B cell (primary cell): ENCODE measurements at regions not wholly inside any gene's neighbourhood (a gene's known extent, or its start where the extent isn't known, plus 50 kb on each side); places are given as distances from the start of the nearest gene placed in this dataset.

Source experiments
- ATAC-seq: fragments of 200-7000 bp; cut with Tn5 transposase; one replicate; pipeline ENCODE4 v1.10.0; 2021; ENCODE audit warnings: low read depth, mild to moderate bottlenecking, moderate number of reproducible peaks, moderate library complexity
- CTCF ChIA-PET: fragments of 350-600 bp; sonication (Branson Sonifier 250); formaldehyde crosslinking; loops from one replicate; lab custom pipeline; 2021; ENCODE audit warnings: antibody characterized with exemption, inconsistent platforms; lab: Charles Lee
- POLR2A ChIA-PET: fragments of 350-600 bp; sonication (Branson Sonifier 250); formaldehyde crosslinking; loops from one replicate; lab custom pipeline; 2021; ENCODE audit warnings: antibody characterized with exemption; lab: Charles Lee
- DNase-seq: peaks from one replicate; pipeline ENCODE4 v3.0.0; 2013
- H2AFZ ChIP-seq: 2 replicates; pipeline ENCODE4 v1.6.1; 2012; ENCODE audit warnings: mild to moderate bottlenecking, low read depth, low read length; ENCODE audit not compliant: insufficient read depth, poor library complexity, severe bottlenecking
- H3K27ac ChIP-seq, 2 donors: 1 replicate in 1 of 2; 2 replicates in 1 of 2; pipeline ENCODE4 v1.5.1; 2012 to 2013; ENCODE audit warnings: low read length in 2 of 2, mild to moderate bottlenecking in 2 of 2, moderate library complexity in 1 of 2
- H3K27me3 ChIP-seq, 4 experiments: fragments of 200-600 bp in 1 of 4; sonication (generic) in 1 of 4; replicated peaks in 1 of 4; 1 replicate in 2 of 4; 2 replicates in 2 of 4; pipeline versions ENCODE4 v1.6.1 to v1.7.0; 2013 to 2016; ENCODE audit warnings: low read length in 3 of 4, mild to moderate bottlenecking in 2 of 4, mixed read lengths in 1 of 4, moderate library complexity in 1 of 4; ENCODE audit not compliant: insufficient read depth in 4 of 4, control insufficient read depth in 3 of 4; ENCODE audit errors: control extremely low read depth in 1 of 4
- H3K36me3 ChIP-seq, 2 experiments: replicated peaks in 1 of 2; 1 replicate in 1 of 2; 2 replicates in 1 of 2; pipeline versions ENCODE4 v1.6.1 to v1.7.1; 2013; ENCODE audit warnings: low read length in 1 of 2; ENCODE audit not compliant: insufficient read depth in 2 of 2, control insufficient read depth in 1 of 2; ENCODE audit errors: control extremely low read depth in 1 of 2, extremely low read depth in 1 of 2
- H3K4me1 ChIP-seq, 2 donors: fragments of 200-600 bp in 1 of 2; sonication (generic) in 1 of 2; 1 replicate in 1 of 2; 2 replicates in 1 of 2; pipeline versions ENCODE4 v1.5.1 to v1.6.1; 2013 to 2017; ENCODE audit warnings: low read length in 2 of 2; ENCODE audit not compliant: control insufficient read depth in 2 of 2, insufficient read depth in 2 of 2
- H3K4me2 ChIP-seq: replicated peaks from 2 replicates; pipeline ENCODE3; 2012; ENCODE audit warnings: mild to moderate bottlenecking, low read depth, low read length; ENCODE audit not compliant: poor library complexity, severe bottlenecking
- H3K4me3 ChIP-seq, 5 experiments: fragments of 200-600 bp in 1 of 5; sonication (generic) in 1 of 5; 1 replicate in 3 of 5; 2 replicates in 2 of 5; pipeline versions ENCODE4 v1.5.1 to v1.7.0; 2011 to 2016; ENCODE audit warnings: low read length in 4 of 5, mild to moderate bottlenecking in 4 of 5, low read depth in 2 of 5, control low read depth in 1 of 5, moderate library complexity in 1 of 5; ENCODE audit not compliant: insufficient read depth in 1 of 5; ENCODE audit errors: control extremely low read depth in 1 of 5, extremely low read depth in 1 of 5
- H3K79me2 ChIP-seq: fragments of 200-600 bp; sonication (generic); one replicate; pipeline ENCODE4 v1.6.0; 2016; ENCODE audit warnings: low read length; ENCODE audit not compliant: control insufficient read depth, insufficient read depth
- H3K9ac ChIP-seq: fragments of 200-600 bp; sonication (generic); 2 replicates; pipeline ENCODE4 v1.6.1; 2017; ENCODE audit warnings: mild to moderate bottlenecking, low read length, moderate library complexity
- H3K9me3 ChIP-seq, 3 donors: one replicate each; pipeline versions ENCODE4 v1.6.1 to v1.7.1; 2013; ENCODE audit warnings: low read length in 2 of 3; ENCODE audit not compliant: control insufficient read depth in 2 of 3, insufficient read depth in 1 of 3; ENCODE audit errors: control extremely low read depth in 1 of 3
- H4K20me1 ChIP-seq: 2 replicates; pipeline ENCODE4 v1.6.0; 2012; ENCODE audit warnings: mild to moderate bottlenecking, low read length; ENCODE audit not compliant: insufficient read depth, control insufficient read depth, poor library complexity, severe bottlenecking
- H3K27ac Mint-ChIP-seq: one replicate; pipeline ENCODE4 v1.8.0; 2021; ENCODE audit warnings: mixed read lengths
- H3K27me3 Mint-ChIP-seq: one replicate; pipeline ENCODE4 v1.8.0; 2021; ENCODE audit warnings: mixed read lengths
- H3K4me1 Mint-ChIP-seq: one replicate; pipeline ENCODE4 v1.8.0; 2021; ENCODE audit warnings: mixed read lengths
- H3K4me3 Mint-ChIP-seq: one replicate; pipeline ENCODE4 v1.8.0; 2021; ENCODE audit warnings: mixed read lengths
- H3K9me3 Mint-ChIP-seq: one replicate; pipeline ENCODE4 v1.8.0; 2022; ENCODE audit warnings: mixed read lengths; ENCODE audit not compliant: insufficient read depth
- EZH2 ChIP-seq: IDR thresholded peaks from 2 replicates; pipeline ENCODE4 v1.6.1; 2012; ENCODE audit warnings: borderline replicate concordance, low read depth, mild to moderate bottlenecking, moderate library complexity, low read length; ENCODE audit not compliant: insufficient read depth, poor library complexity, severe bottlenecking
- WGBS: methylation state at CpG from one replicate; pipeline ENCODE4 v1.1.5; 2013; ENCODE audit warnings: missing lambda C conversion rate; ENCODE audit not compliant: insufficient coverage; 5-methylcytosine and 5-hydroxymethylcytosine counted together
- intact Hi-C: fragments of 100-400 bp; cut with micrococcal nuclease; formaldehyde crosslinking; loops from one replicate; pipeline ENCODE4 v1.10.0; 2022
- TF ChIP-seq, protein P1 (sequence below): fragments of 200-600 bp; IDR thresholded peaks from one replicate; pipeline ENCODE4 v1.8.0; 2022; ENCODE audit warnings: antibody characterized with exemption, mild to moderate bottlenecking

DNA sequence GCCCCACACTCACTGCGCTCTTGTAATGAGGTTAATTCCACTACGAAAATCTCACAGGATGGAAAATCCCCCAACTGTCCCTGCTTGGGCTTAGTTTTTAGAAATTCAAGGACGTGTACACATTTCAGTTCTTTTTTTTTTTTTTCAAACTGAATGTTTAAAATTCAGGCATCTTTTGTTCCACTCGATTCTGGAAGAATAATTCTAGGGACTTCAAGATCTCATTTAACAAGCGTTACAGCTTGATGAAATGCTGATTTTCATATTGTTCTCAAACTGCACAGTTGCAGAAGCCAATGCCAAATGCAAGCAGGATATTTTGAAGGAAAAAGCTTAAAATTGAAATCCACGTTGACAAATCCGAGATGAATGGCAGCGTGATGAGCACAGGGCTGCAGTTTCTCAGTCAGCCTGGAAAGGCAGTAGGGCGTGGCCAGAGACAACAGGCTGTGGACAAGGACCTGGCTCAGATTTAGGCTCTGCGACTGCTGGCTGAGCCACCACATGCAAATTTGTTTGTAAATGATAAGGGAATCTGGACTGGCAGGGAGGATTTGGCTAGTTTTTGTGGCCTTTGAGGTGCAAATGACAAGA lies 128.1 kb upstream of the MYCN start:
- Histone ChIP-seq H3K9me3 (no peaks in the 10 kb centered on the region), H4K20me1 (no peaks in the 10 kb centered on the region), H2AFZ (no peak overlapping the region), H3K9ac (no peak overlapping the region), H3K27me3 (peaks cover 0 to 8% (median 0%) of the 10 kb centered on the region in 4 experiments), H3K4me1 (no peaks in the 10 kb centered on the region), H3K4me2 (no peak overlapping the region), H3K36me3 (no peaks in the 10 kb centered on the region), H3K79me2 (no peaks in the 10 kb centered on the region), H3K27ac (no peak overlapping the region), H3K4me3 (no peak overlapping the region)
- no peak for ATAC-seq
- no peak for TF ChIP-seq EZH2
- TF ChIP-seq, protein P1, sequence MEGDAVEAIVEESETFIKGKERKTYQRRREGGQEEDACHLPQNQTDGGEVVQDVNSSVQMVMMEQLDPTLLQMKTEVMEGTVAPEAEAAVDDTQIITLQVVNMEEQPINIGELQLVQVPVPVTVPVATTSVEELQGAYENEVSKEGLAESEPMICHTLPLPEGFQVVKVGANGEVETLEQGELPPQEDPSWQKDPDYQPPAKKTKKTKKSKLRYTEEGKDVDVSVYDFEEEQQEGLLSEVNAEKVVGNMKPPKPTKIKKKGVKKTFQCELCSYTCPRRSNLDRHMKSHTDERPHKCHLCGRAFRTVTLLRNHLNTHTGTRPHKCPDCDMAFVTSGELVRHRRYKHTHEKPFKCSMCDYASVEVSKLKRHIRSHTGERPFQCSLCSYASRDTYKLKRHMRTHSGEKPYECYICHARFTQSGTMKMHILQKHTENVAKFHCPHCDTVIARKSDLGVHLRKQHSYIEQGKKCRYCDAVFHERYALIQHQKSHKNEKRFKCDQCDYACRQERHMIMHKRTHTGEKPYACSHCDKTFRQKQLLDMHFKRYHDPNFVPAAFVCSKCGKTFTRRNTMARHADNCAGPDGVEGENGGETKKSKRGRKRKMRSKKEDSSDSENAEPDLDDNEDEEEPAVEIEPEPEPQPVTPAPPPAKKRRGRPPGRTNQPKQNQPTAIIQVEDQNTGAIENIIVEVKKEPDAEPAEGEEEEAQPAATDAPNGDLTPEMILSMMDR, result no peak
- Mint-ChIP-seq H3K27ac (no peak overlapping the region), H3K27me3 (peaks cover 25% of the 10 kb centered on the region), H3K9me3 (no peaks in the 10 kb centered on the region), H3K4me1 (no peaks in the 10 kb centered on the region), H3K4me3 (no peak overlapping the region)
- ChIA-PET CTCF (no interaction called here), POLR2A (no interaction called here)
- 93% methylated on average over 9 of the region's 10 CpGs for WGBS
- intact Hi-C loops, result no loop called here
- DNase-seq, result no peak

DNA sequence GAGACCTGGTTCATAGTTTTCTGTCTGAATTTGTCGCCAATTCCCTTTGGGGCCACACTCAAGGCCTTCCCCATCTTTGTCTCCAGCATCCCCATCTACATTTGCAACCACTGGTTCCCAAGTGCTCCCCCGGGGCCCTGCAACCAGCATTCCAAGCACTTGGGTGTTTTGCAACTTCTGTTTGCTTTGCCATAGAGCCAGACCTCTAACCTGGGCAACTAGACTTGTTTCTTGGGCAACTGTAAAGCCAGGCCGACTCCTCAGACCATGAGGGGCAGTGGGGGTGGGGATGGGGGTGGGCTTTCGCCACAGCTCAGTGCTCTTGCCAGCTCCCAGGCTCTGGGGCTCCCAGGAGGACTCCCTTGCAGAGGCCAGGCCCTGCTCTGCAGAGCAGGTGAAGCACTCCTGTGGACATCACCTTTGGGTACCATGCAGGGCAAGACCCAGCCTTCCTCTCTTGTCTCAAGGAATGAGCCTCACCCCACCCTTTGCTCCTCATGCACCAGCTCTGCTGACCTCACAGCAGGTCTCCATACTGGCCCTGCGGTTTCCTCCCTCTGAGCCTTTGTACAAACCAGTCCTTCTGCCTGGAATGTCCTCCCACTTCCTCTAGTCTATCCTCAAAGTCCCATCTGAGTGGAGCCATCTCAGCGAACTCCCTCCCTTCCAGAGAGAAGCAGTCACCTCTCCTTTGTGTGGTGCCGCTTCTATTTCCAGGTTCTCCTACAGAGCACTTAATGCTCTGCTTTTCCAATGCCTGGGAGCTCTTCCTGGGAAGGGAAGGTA lies 126.7 kb upstream of the MYCN start:
- Histone ChIP-seq H4K20me1 (no peaks in the 10 kb centered on the region), H3K36me3 (no peaks in the 10 kb centered on the region), H3K4me1 (no peaks in the 10 kb centered on the region), H3K4me2 (no peak overlapping the region), H3K79me2 (no peaks in the 10 kb centered on the region), H2AFZ (no peak overlapping the region), H3K4me3 (no peak overlapping the region), H3K27me3 (peaks cover 0 to 12% (median 2%) of the 10 kb centered on the region in 4 experiments), H3K27ac (no peak overlapping the region), H3K9ac (no peak overlapping the region), H3K9me3 (no peaks in the 10 kb centered on the region)
- no peak overlapping the region for H3K27ac Mint-ChIP-seq
- intact Hi-C loops, result no loop called here
- ChIA-PET CTCF (no interaction called here), POLR2A (no interaction called here)
- DNase-seq (no peak), ATAC-seq (no peak)
- no peak overlapping the region for H3K4me3 Mint-ChIP-seq
- TF ChIP-seq EZH2, result no peak
- TF ChIP-seq, protein P1, result no peak
- 98% methylated on average over 4 of the region's 7 CpGs for WGBS
- no peaks in the 10 kb centered on the region for H3K4me1 Mint-ChIP-seq
- peaks cover 30% of the 10 kb centered on the region for H3K27me3 Mint-ChIP-seq
- H3K9me3 Mint-ChIP-seq, result no peaks in the 10 kb centered on the region
